Neural progenitor cell (in vitro differentiated cells): ENCODE measurements at regions not wholly inside any gene's neighbourhood (a gene's known extent, or its start where the extent isn't known, plus 50 kb on each side); places are given as distances from the start of the nearest gene placed in this dataset.

ENCODE experiments used
- DNase-seq: peaks from one replicate; pipeline ENCODE4 v3.0.0-alpha.2; 2016; ENCODE audit warnings: low spot score
- H2AFZ ChIP-seq: fragments of 200-600 bp; sonication (generic); replicated peaks from 2 replicates; pipeline ENCODE4 v1.6.1; 2016; ENCODE audit warnings: antibody characterized with exemption
- H3F3A ChIP-seq: fragments of 200-600 bp; sonication (generic); 2 replicates; pipeline ENCODE4 v1.6.1; 2016; ENCODE audit warnings: antibody characterized with exemption, low read depth
- H3K27ac ChIP-seq: fragments of 200-600 bp; sonication (generic); 2 replicates; pipeline ENCODE4 v1.5.1; 2016; ENCODE audit warnings: mild to moderate bottlenecking
- H3K27me3 ChIP-seq: fragments of 200-600 bp; sonication (generic); 2 replicates; pipeline ENCODE4 v1.6.1; 2016; ENCODE audit warnings: mild to moderate bottlenecking, moderate library complexity
- H3K36me3 ChIP-seq: fragments of 200-600 bp; sonication (generic); 2 replicates; pipeline ENCODE4 v1.5.1; 2016
- H3K4me1 ChIP-seq: fragments of 200-600 bp; sonication (generic); 2 replicates; pipeline ENCODE4 v1.6.1; 2016; ENCODE audit warnings: mixed run types
- H3K4me2 ChIP-seq: fragments of 200-600 bp; sonication (generic); 2 replicates; pipeline ENCODE4 v1.6.1; 2016
- H3K4me3 ChIP-seq: fragments of 200-600 bp; sonication (generic); 2 replicates; pipeline ENCODE4 v1.5.1; 2016
- H3K79me2 ChIP-seq: fragments of 200-600 bp; sonication (generic); 2 replicates; pipeline ENCODE4 v1.6.1; 2016; ENCODE audit warnings: low read depth
- H3K9ac ChIP-seq: fragments of 200-600 bp; sonication (generic); 2 replicates; pipeline ENCODE4 v1.6.1; 2016
- H3K9me3 ChIP-seq: fragments of 200-600 bp; sonication (generic); 2 replicates; pipeline ENCODE4 v1.5.1; 2016; ENCODE audit warnings: low read depth
- H4K20me1 ChIP-seq: fragments of 200-600 bp; sonication (generic); 2 replicates; pipeline ENCODE4 v1.6.1; 2016; ENCODE audit warnings: low read depth
- H3K27ac Mint-ChIP-seq: 3 replicates; pipeline ENCODE4 v1.8.0; 2021; ENCODE audit warnings: mixed read lengths
- H3K27me3 Mint-ChIP-seq: 2 replicates; pipeline ENCODE4 v1.8.0; 2022; ENCODE audit warnings: low read depth, mild to moderate bottlenecking, inconsistent platforms, moderate library complexity, mixed read lengths; ENCODE audit not compliant: insufficient read depth
- H3K36me3 Mint-ChIP-seq: 3 replicates; pipeline ENCODE4 v1.8.0; 2021; ENCODE audit warnings: mixed read lengths
- H3K4me1 Mint-ChIP-seq: 3 replicates; pipeline ENCODE4 v1.8.0; 2021; ENCODE audit warnings: mixed read lengths
- H3K4me3 Mint-ChIP-seq: 3 replicates; pipeline ENCODE4 v1.8.0; 2021; ENCODE audit warnings: mild to moderate bottlenecking, moderate library complexity, mixed read lengths
- H3K9me3 Mint-ChIP-seq: 3 replicates; pipeline ENCODE4 v1.8.0; 2020; ENCODE audit warnings: mixed read lengths
- CTCF ChIP-seq: fragments of 200-600 bp; sonication (generic); IDR thresholded peaks from 2 replicates; pipeline ENCODE4 v1.5.1; 2017; ENCODE audit warnings: antibody characterized with exemption, mild to moderate bottlenecking
- EZH2 ChIP-seq: fragments of 200-600 bp; sonication (generic); IDR thresholded peaks from 2 replicates; pipeline ENCODE4 v1.6.1; 2017; ENCODE audit warnings: antibody characterized with exemption, mild to moderate bottlenecking, moderate library complexity
- EZH2phosphoT487 ChIP-seq: fragments of 200-600 bp; sonication (generic); IDR thresholded peaks from 2 replicates; pipeline ENCODE4 v1.6.1; 2017; ENCODE audit warnings: antibody characterized with exemption

GRCh38 chr17:72430611-72431432 is 310.0 kb downstream of the SOX9 start:
- no peaks in the 10 kb centered on the region for H3K36me3 ChIP-seq
- H3K9me3 Mint-ChIP-seq = no peaks in the 10 kb centered on the region
- H3K27ac Mint-ChIP-seq = no peak overlapping the region
- no peaks in the 10 kb centered on the region for H3K36me3 Mint-ChIP-seq
- peak; percentile 12 for DNase-seq
- no peaks in the 10 kb centered on the region for H3K9me3 ChIP-seq
- H3K4me1 Mint-ChIP-seq = peaks cover 11% of the 10 kb centered on the region
- peak; percentile 40 for TF ChIP-seq CTCF
- no peak for TF ChIP-seq EZH2
- no peak for TF ChIP-seq EZH2phosphoT487
- H3K4me1 ChIP-seq = peaks cover 11% of the 10 kb centered on the region
- H3K9ac ChIP-seq = no peak overlapping the region
- H3F3A ChIP-seq = no peaks in the 10 kb centered on the region
- no peak overlapping the region for H3K4me3 ChIP-seq
- H3K27me3 ChIP-seq = no peaks in the 10 kb centered on the region
- H3K27ac ChIP-seq = no peak overlapping the region
- H2AFZ ChIP-seq = no peak overlapping the region
- peaks cover 8% of the 10 kb centered on the region for H3K27me3 Mint-ChIP-seq
- H4K20me1 ChIP-seq = no peaks in the 10 kb centered on the region
- no peak overlapping the region for H3K4me2 ChIP-seq
- no peaks in the 10 kb centered on the region for H3K79me2 ChIP-seq
- no peak overlapping the region for H3K4me3 Mint-ChIP-seq

- Mint-ChIP-seq H3K27me3 (peaks cover 10% of the 10 kb centered on the region), H3K4me3 (no peak overlapping the region), H3K27ac (peak overlapping the region; percentile 81), H3K4me1 (peaks cover 11% of the 10 kb centered on the region), H3K9me3 (no peaks in the 10 kb centered on the region), H3K36me3 (no peaks in the 10 kb centered on the region)
- TF ChIP-seq CTCF (no peak), EZH2phosphoT487 (no peak), EZH2 (no peak)
- H3K27me3 ChIP-seq = no peaks in the 10 kb centered on the region
- H3K4me3 ChIP-seq = no peak overlapping the region
- H3K36me3 ChIP-seq = no peaks in the 10 kb centered on the region
- peak overlapping the region; percentile 21 for H3K4me2 ChIP-seq
- peaks cover 11% of the 10 kb centered on the region for H3K4me1 ChIP-seq
- H2AFZ ChIP-seq = no peak overlapping the region
- H3K9me3 ChIP-seq = no peaks in the 10 kb centered on the region
- H3K9ac ChIP-seq = no peak overlapping the region
- H3F3A ChIP-seq = no peaks in the 10 kb centered on the region
- no peak overlapping the region for H3K27ac ChIP-seq
- DNase-seq = no peak
- H3K79me2 ChIP-seq = no peaks in the 10 kb centered on the region
- no peaks in the 10 kb centered on the region for H4K20me1 ChIP-seq
Measured at GRCh38 chr17:72432143-72432621, 311.4 kb downstream of the SOX9 start.

GRCh38 chr17:72432881-72433280 is 312.1 kb downstream of the SOX9 start:
- no peaks in the 10 kb centered on the region for H3K36me3 Mint-ChIP-seq
- Histone ChIP-seq H3K9ac (no peak overlapping the region), H4K20me1 (no peaks in the 10 kb centered on the region), H3K9me3 (no peaks in the 10 kb centered on the region), H3K4me2 (no peak overlapping the region), H2AFZ (no peak overlapping the region), H3K27me3 (no peaks in the 10 kb centered on the region), H3K79me2 (no peaks in the 10 kb centered on the region), H3K27ac (no peak overlapping the region), H3K4me1 (peaks cover 11% of the 10 kb centered on the region), H3F3A (no peaks in the 10 kb centered on the region), H3K4me3 (no peak overlapping the region), H3K36me3 (no peaks in the 10 kb centered on the region)
- H3K27ac Mint-ChIP-seq = no peak overlapping the region
- TF ChIP-seq CTCF (no peak), EZH2 (no peak), EZH2phosphoT487 (no peak)
- peaks cover 6% of the 10 kb centered on the region for H3K27me3 Mint-ChIP-seq
- H3K4me3 Mint-ChIP-seq = no peak overlapping the region
- peaks cover 11% of the 10 kb centered on the region for H3K4me1 Mint-ChIP-seq
- no peak for DNase-seq
- no peaks in the 10 kb centered on the region for H3K9me3 Mint-ChIP-seq
